Esophagus squamous epithelium (tissue), 5 donors: ENCODE measurements at regions not wholly inside any gene's neighbourhood (a gene's known extent, or its start where the extent isn't known, plus 50 kb on each side); places are given as distances from the start of the nearest gene placed in this dataset.

Source experiments
- DNase-seq: peaks from one replicate; lab custom pipeline; 2025; lab: John Stamatoyannopoulos, UW
- H3K27ac ChIP-seq, 4 donors: fragments of 200-600 bp; sonication (generic); one replicate each; pipeline ENCODE4 v1.5.1; 2016 to 2019; ENCODE audit warnings: mild to moderate bottlenecking in 1 of 4
- H3K27me3 ChIP-seq, 4 donors: fragments of 200-600 bp; sonication (generic); 1 replicate in 3 of 4; 2 replicates in 1 of 4; pipeline versions ENCODE4 v1.5.1 to v1.6.0; 2017 to 2021; ENCODE audit warnings: antibody characterized with exemption in 1 of 4
- H3K36me3 ChIP-seq, 3 donors: fragments of 200-600 bp; sonication (generic); one replicate each; pipeline ENCODE4 v1.5.1; 2016 to 2019
- H3K4me1 ChIP-seq, 3 donors: fragments of 200-600 bp; sonication (generic); one replicate each; pipeline ENCODE4 v1.5.1; 2017 to 2019
- H3K4me3 ChIP-seq, 4 donors: fragments of 200-600 bp; sonication (generic); 1 replicate in 3 of 4; 2 replicates in 1 of 4; pipeline ENCODE4 v1.5.1; 2016 to 2019; ENCODE audit warnings: mild to moderate bottlenecking in 2 of 4, moderate library complexity in 1 of 4
- H3K9me3 ChIP-seq, 3 donors: fragments of 200-600 bp; sonication (generic); one replicate each; pipeline ENCODE4 v1.5.1; 2016 to 2019
- POLR2A ChIP-seq, 4 donors: fragments of 450-650 bp; IDR thresholded peaks; one replicate each; pipeline ENCODE4 v1.6.1; 2017; ENCODE audit warnings: antibody characterized with exemption in 4 of 4, mild to moderate bottlenecking in 4 of 4, moderate library complexity in 3 of 4
- WGBS, 2 donors: methylation state at CpG; one replicate each; pipeline ENCODE4 v1.1.5; 2018; 5-methylcytosine and 5-hydroxymethylcytosine counted together
- intact Hi-C: fragments of 100-400 bp; cut with DNase I; formaldehyde crosslinking; loops from one replicate; pipeline ENCODE4 v1.15.0; 2022
- TF ChIP-seq, protein P1 (sequence below), 6 experiments: fragments of 450-650 bp in 4 of 6; fragments of 200-600 bp in 2 of 6; sonication (generic) in 2 of 6; IDR thresholded peaks; one replicate each; pipeline ENCODE4 v1.5.1; 2016 to 2019; ENCODE audit warnings: antibody characterized with exemption in 6 of 6, mild to moderate bottlenecking in 4 of 6, moderate library complexity in 4 of 6
- donor health status: DM: yes; HTN: yes; CAD: no.

DNA sequence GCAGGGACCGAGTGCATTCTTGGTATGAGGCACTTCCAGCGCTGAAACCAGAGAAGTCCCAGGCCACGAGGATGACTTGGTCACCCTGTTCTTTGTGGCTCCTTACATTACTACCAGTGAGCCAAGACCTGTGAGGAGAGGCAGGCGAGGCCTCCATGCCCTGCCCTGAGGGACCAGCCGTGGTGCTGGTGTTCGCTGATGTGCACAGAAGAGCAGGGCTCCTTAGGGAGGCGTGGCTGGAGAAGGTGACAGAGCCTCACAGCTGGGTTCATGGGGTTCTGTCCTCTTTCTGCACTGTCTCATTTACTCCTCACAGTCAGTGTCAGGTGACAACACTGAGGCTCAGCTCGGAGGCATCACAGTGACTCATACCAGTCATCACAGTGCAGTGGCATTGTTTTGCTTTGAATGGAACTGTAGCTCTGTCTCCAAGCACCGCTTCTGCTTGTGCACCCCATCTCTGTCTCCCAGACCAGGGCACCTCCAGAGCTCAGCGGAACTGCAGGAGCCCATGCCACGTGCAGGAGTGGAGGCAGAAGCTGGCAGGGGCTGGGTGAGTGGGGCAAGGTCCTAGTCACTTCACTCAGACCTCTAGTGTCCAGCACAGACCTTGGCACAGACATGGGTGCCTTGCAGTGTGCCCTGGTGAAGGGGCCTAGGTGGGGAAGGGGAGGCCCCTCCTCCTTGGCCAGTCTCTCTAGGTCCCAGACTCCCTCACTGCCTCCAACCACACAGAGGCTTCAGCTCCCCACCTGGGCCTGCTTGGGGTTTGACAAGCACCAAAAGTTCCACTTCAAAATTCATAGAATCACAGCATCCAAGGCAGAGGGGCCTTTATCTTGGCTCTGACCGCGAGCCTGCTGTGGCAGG is 310.9 kb downstream of the MATN1 start:
- peaks cover 0 to 40% (median 0%) of the 10 kb centered on the region in 4 donors for H3K27me3 ChIP-seq
- peaks cover 0 to 13% (median 0%) of the 10 kb centered on the region in 3 donors for H3K4me1 ChIP-seq
- no peak overlapping the region for H3K4me3 ChIP-seq
- H3K36me3 ChIP-seq = no peaks in the 10 kb centered on the region
- 40 to 72% methylated on average over 2 to 6 of the region's 13 CpGs for WGBS, 2 donors
- intact Hi-C loops = no loop called here
- TF ChIP-seq, protein P1, sequence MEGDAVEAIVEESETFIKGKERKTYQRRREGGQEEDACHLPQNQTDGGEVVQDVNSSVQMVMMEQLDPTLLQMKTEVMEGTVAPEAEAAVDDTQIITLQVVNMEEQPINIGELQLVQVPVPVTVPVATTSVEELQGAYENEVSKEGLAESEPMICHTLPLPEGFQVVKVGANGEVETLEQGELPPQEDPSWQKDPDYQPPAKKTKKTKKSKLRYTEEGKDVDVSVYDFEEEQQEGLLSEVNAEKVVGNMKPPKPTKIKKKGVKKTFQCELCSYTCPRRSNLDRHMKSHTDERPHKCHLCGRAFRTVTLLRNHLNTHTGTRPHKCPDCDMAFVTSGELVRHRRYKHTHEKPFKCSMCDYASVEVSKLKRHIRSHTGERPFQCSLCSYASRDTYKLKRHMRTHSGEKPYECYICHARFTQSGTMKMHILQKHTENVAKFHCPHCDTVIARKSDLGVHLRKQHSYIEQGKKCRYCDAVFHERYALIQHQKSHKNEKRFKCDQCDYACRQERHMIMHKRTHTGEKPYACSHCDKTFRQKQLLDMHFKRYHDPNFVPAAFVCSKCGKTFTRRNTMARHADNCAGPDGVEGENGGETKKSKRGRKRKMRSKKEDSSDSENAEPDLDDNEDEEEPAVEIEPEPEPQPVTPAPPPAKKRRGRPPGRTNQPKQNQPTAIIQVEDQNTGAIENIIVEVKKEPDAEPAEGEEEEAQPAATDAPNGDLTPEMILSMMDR (IDR thresholded peaks at IDR 0.05) = no peak
- H3K9me3 ChIP-seq = no peaks in the 10 kb centered on the region
- no peak for DNase-seq
- no peak overlapping the region for H3K27ac ChIP-seq

DNA sequence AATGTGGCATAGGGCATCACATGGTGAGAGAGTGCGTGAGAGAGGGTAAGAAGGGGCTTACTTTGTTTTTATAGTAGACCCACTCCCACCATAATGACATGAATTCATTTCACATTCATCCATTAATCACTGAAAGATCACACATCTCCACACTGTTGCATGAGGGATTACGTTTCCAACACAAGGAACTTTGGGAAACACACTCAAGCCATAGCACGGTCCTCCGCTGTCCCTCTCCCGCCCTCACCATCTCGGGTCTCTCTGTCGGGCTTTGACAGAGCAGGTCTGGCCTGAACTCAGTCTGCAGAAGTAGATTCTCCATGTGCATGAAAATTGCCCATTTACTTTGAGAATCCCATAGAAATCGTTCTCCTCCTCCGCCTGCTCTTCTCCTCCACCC is 312.2 kb downstream of the MATN1 start:
- 77 to 86% methylated on average over 9 of the region's 9 CpGs for WGBS, 2 donors
- no peak for TF ChIP-seq POLR2A (IDR thresholded peaks at IDR 0.05)
- Histone ChIP-seq H3K9me3 (no peaks in the 10 kb centered on the region), H3K27me3 (peaks cover 0 to 43% (median 0%) of the 10 kb centered on the region in 4 donors), H3K36me3 (no peaks in the 10 kb centered on the region), H3K4me3 (no peak overlapping the region), H3K27ac (no peak overlapping the region), H3K4me1 (peaks cover 0 to 5% (median 0%) of the 10 kb centered on the region in 3 donors)
- intact Hi-C loops = no loop called here
- DNase-seq = no peak

DNA sequence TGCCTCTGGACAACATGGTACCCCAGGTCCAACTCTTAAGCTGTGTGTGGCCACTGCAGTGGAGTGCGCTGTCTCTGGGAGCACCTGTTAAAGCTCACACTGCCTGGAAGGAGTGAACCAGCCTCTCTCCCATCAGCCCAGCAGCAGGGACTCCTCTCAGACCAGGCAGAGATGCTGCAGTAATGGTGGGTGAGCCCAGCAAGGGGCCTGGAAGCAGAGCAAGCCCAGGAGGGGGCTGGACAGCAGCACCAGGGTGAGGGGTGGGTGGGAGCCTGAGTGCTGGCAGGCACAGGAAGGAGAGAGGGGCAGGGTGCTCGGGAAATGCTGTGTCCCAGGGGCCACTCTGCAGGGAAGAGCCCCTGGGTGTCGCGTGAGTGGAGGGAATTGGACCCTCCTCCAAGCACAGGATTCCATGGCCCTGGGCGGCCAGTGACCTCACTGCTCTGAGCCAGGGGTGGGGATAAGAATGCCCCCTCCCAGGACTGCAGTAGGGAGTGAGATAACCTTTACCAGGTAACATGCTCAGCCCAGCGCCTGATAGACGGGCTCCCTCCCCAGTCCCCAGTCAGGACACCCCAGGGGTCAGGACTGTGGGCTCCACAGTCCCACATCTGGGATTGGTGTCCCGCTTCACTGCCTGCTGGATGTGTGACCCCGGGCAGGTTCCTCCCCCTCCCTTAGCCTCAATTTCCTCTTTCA is 313.1 kb downstream of the MATN1 start:
- H3K27ac ChIP-seq = no peak overlapping the region
- H3K27me3 ChIP-seq = peaks cover 0 to 41% (median 0%) of the 10 kb centered on the region in 4 donors
- no peak for TF ChIP-seq POLR2A (IDR thresholded peaks at IDR 0.05)
- TF ChIP-seq, protein P1 (IDR thresholded peaks at IDR 0.05) = no peak
- no peak overlapping the region for H3K4me3 ChIP-seq
- no peaks in the 10 kb centered on the region for H3K36me3 ChIP-seq
- H3K9me3 ChIP-seq = no peaks in the 10 kb centered on the region
- no peak for DNase-seq
- 83 to 91% methylated on average over 6 to 8 of the region's 9 CpGs for WGBS, 2 donors
- intact Hi-C loops = no loop called here
- H3K4me1 ChIP-seq = no peaks in the 10 kb centered on the region

DNA sequence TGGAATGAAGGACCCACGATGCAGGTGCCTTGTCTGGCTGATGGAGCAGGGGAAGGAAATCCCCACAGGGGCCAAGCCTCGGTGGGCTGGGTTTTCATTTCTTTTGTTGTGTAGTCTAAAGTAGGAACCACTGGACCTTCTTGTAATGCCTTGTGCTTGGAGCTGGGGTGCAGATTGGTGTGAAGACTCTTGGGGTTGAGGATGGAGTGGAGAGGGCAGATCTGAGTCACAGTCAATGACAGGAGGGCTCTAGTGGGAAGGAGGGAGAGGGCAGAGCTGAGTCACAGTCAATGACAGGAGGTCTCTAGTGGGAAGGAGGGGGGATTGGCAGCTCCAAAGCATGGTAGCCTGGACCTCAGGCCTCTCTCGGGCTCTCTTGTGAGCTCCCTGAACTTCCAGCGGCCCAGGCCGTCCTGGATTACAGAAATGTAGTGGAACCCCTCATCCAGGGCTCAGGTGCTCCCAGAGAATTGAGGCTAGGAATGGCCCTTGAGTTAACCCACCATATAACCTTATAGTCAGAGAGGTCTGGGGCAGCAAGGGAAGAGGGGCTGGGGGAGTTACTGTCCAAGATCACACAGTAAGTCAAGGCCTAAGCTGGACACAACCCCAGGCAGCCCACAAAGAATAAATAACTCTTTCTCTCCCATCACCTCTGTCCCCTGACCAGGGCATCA is 313.8 kb downstream of the MATN1 start:
- H3K4me3 ChIP-seq = no peak overlapping the region
- no peaks in the 10 kb centered on the region for H3K9me3 ChIP-seq
- H3K27me3 ChIP-seq = peaks cover 0 to 37% (median 0%) of the 10 kb centered on the region in 4 donors
- 56 to 80% methylated on average over 2 to 5 of the region's 5 CpGs for WGBS, 2 donors
- H3K4me1 ChIP-seq = no peaks in the 10 kb centered on the region
- no peak for TF ChIP-seq POLR2A (IDR thresholded peaks at IDR 0.05)
- TF ChIP-seq, protein P1 (IDR thresholded peaks at IDR 0.05) = no peak
- no peak overlapping the region for H3K27ac ChIP-seq
- intact Hi-C loops = no loop called here
- H3K36me3 ChIP-seq = no peaks in the 10 kb centered on the region
- DNase-seq = no peak

DNA sequence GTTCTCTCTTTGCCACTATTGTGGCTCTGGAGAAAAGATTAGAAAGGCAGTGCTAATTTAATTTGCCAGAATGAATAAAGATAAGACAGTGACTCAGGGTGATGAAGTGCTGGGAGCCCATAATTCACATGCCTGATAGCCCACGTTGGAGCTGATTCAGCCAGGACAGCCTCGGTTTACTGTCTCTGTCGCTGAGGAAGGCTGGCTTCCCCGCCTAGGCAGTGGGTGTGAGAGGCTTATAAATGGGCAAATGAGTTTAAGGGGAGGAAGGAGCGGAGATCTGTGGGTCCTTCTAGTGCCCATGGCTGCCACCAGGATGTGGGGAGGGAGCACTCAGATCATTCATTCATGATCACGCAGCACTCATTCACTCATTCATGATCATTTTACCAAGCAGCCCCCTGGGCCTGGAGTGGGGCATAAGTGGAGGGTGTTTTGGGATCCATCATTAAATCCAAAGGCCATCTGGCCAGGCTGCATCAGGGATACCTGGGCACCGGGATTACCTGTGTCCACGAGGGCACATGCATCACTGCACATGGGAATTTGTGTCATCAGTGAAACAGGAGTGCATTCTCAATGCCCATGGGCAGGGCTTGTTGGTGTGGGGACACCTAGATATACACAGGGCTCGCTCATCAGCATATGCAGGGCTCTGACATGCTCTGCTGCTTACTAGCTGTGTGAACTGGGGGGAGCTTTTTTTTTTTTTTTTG is 315.4 kb downstream of the MATN1 start:
- Histone ChIP-seq H3K9me3 (no peaks in the 10 kb centered on the region), H3K4me3 (no peak overlapping the region), H3K27ac (no peak overlapping the region), H3K36me3 (no peaks in the 10 kb centered on the region), H3K4me1 (no peaks in the 10 kb centered on the region), H3K27me3 (peaks cover 0 to 37% (median 0%) of the 10 kb centered on the region in 4 donors)
- no peak for DNase-seq
- intact Hi-C loops = no loop called here
- WGBS, 2 donors = 56 to 61% methylated on average over 7 to 9 of the region's 9 CpGs
- no peak for TF ChIP-seq POLR2A (IDR thresholded peaks at IDR 0.05)
- TF ChIP-seq, protein P1 (IDR thresholded peaks at IDR 0.05) = no peak
